CD14-positive monocyte (primary cell): ENCODE measurements at regions not wholly inside any gene's neighbourhood (a gene's known extent, or its start where the extent isn't known, plus 50 kb on each side); places are given as distances from the start of the nearest gene placed in this dataset.

Experiments used
- DNase-seq, 3 donors: peaks; one replicate each; pipeline ENCODE4 v3.0.0-alpha.2; 2011 to 2022
- H2AFZ ChIP-seq: 2 replicates; pipeline ENCODE4 v1.6.0; 2012; ENCODE audit warnings: mild to moderate bottlenecking, low read depth, low read length, inconsistent platforms; ENCODE audit not compliant: insufficient read depth, poor library complexity, severe bottlenecking
- H3K27ac ChIP-seq, 2 donors: 1 replicate in 1 of 2; 2 replicates in 1 of 2; pipeline ENCODE4 v1.5.1; 2012 to 2013; ENCODE audit warnings: low read length in 2 of 2, control low read depth in 1 of 2, inconsistent platforms in 1 of 2, low read depth in 1 of 2, mild to moderate bottlenecking in 1 of 2
- H3K27me3 ChIP-seq, 2 donors: one replicate each; pipeline versions ENCODE4 v1.6.0 to v1.6.1; 2011 to 2013; ENCODE audit warnings: low read length in 2 of 2; ENCODE audit not compliant: control insufficient read depth in 2 of 2, insufficient read depth in 2 of 2
- H3K36me3 ChIP-seq, 2 donors: replicated peaks in 1 of 2; 1 replicate in 1 of 2; 2 replicates in 1 of 2; pipeline versions ENCODE4 v1.5.1 to v1.6.1; 2012 to 2013; ENCODE audit warnings: low read length in 2 of 2, control low read depth in 1 of 2, inconsistent platforms in 1 of 2, mild to moderate bottlenecking in 1 of 2; ENCODE audit not compliant: insufficient read depth in 2 of 2, control insufficient read depth in 1 of 2
- H3K4me1 ChIP-seq, 2 donors: 1 replicate in 1 of 2; 2 replicates in 1 of 2; pipeline versions ENCODE4 v1.5.1 to v1.6.1; 2012 to 2013; ENCODE audit warnings: low read length in 2 of 2, control low read depth in 1 of 2, inconsistent platforms in 1 of 2, mild to moderate bottlenecking in 1 of 2, moderate library complexity in 1 of 2; ENCODE audit not compliant: insufficient read depth in 2 of 2, control insufficient read depth in 1 of 2
- H3K4me2 ChIP-seq: replicated peaks from 2 replicates; pipeline ENCODE3; 2012; ENCODE audit warnings: low read length, moderate library complexity, mild to moderate bottlenecking; ENCODE audit not compliant: poor library complexity, severe bottlenecking; ENCODE audit errors: extremely low read depth
- H3K4me3 ChIP-seq, 3 experiments: fragments of 200-600 bp in 1 of 3; sonication (generic) in 1 of 3; replicated peaks in 1 of 3; 1 replicate in 2 of 3; 2 replicates in 1 of 3; pipeline ENCODE4 v1.5.1; 2011 to 2013; ENCODE audit warnings: low read length in 3 of 3, mild to moderate bottlenecking in 3 of 3, control low read depth in 2 of 3, low read depth in 2 of 3, inconsistent platforms in 1 of 3, moderate library complexity in 1 of 3
- H3K79me2 ChIP-seq: 2 replicates; pipeline ENCODE4 v1.6.0; 2012; ENCODE audit warnings: mild to moderate bottlenecking, control low read depth, inconsistent platforms, low read length, moderate library complexity; ENCODE audit not compliant: insufficient read depth
- H3K9ac ChIP-seq: 2 replicates; pipeline ENCODE4 v1.6.0; 2017; ENCODE audit warnings: low read length, mild to moderate bottlenecking; ENCODE audit not compliant: insufficient read depth, poor library complexity, severe bottlenecking
- H3K9me3 ChIP-seq, 2 donors: replicated peaks in 1 of 2; 1 replicate in 1 of 2; 2 replicates in 1 of 2; pipeline versions ENCODE4 v1.5.1 to v1.6.1; 2012 to 2013; ENCODE audit warnings: low read length in 2 of 2, control low read depth in 1 of 2; ENCODE audit not compliant: control insufficient read depth in 1 of 2, insufficient read depth in 1 of 2
- H4K20me1 ChIP-seq: 2 replicates; pipeline ENCODE4 v1.6.0; 2012; ENCODE audit warnings: mild to moderate bottlenecking, low read length, control low read depth, moderate library complexity; ENCODE audit not compliant: insufficient read depth
- H3K27ac Mint-ChIP-seq, 7 donors: one replicate each; pipeline ENCODE4 v1.8.0; 2020; ENCODE audit warnings: mild to moderate bottlenecking in 7 of 7, mixed read lengths in 7 of 7, moderate library complexity in 6 of 7, inconsistent platforms in 2 of 7
- H3K27me3 Mint-ChIP-seq, 3 donors: one replicate each; pipeline ENCODE4 v1.8.0; 2021 to 2022; ENCODE audit warnings: low read depth in 3 of 3, mild to moderate bottlenecking in 3 of 3, mixed read lengths in 3 of 3, moderate library complexity in 3 of 3, inconsistent platforms in 1 of 3
- H3K36me3 Mint-ChIP-seq, 2 donors: one replicate each; pipeline ENCODE4 v1.8.0; 2020; ENCODE audit warnings: mixed read lengths in 2 of 2, inconsistent platforms in 1 of 2, mild to moderate bottlenecking in 1 of 2
- H3K4me1 Mint-ChIP-seq: one replicate; pipeline ENCODE4 v1.8.0; 2020; ENCODE audit warnings: mild to moderate bottlenecking, mixed read lengths
- H3K4me3 Mint-ChIP-seq, 2 donors: one replicate each; pipeline ENCODE4 v1.8.0; 2020; ENCODE audit warnings: mild to moderate bottlenecking in 2 of 2, mixed read lengths in 2 of 2, moderate library complexity in 1 of 2
- H3K9me3 Mint-ChIP-seq, 7 donors: one replicate each; pipeline ENCODE4 v1.8.0; 2020 to 2022; ENCODE audit warnings: mixed read lengths in 7 of 7, mild to moderate bottlenecking in 6 of 7, moderate library complexity in 6 of 7, inconsistent platforms in 2 of 7
- WGBS: methylation state at CpG from one replicate; pipeline ENCODE4 v1.1.5; 2013; ENCODE audit warnings: missing lambda C conversion rate; ENCODE audit not compliant: insufficient coverage; 5-methylcytosine and 5-hydroxymethylcytosine counted together
- intact Hi-C, 2 donors: fragments of 100-400 bp; cut with micrococcal nuclease; formaldehyde crosslinking; loops; one replicate each; pipeline versions ENCODE4 v1.15.0 to v1.15.1; 2023
- TF ChIP-seq, protein P1 (sequence below): fragments of 200-600 bp; IDR thresholded peaks from one replicate; pipeline ENCODE4 v1.8.0; 2022; ENCODE audit warnings: antibody characterized with exemption, mild to moderate bottlenecking

DNA sequence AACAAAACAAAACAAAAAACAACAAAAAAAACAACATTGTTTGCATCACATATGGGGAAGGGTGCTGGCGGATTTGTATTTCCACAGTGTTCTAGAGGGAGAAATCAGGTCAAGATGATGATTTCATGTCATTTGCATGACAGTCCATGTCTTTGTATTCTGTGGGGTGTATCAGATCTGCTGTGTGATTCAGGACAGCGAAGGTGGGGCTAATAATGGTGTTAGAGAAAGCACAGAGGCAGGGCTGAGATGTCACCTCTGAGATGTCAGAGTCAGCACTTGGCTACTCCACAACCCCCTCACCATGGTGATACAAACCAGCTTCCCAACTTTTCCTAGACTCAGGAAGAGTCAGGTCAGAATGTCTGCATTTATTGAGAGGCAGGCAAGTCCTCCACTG, 543.2 kb downstream of the BCL11B start:
- H3K4me2 ChIP-seq = no peak overlapping the region
- H3K4me3 Mint-ChIP-seq = no peak overlapping the region
- no peaks in the 10 kb centered on the region for H3K4me1 ChIP-seq
- no peaks in the 10 kb centered on the region for H3K79me2 ChIP-seq
- no peaks in the 10 kb centered on the region for H3K27me3 ChIP-seq
- TF ChIP-seq, protein P1, sequence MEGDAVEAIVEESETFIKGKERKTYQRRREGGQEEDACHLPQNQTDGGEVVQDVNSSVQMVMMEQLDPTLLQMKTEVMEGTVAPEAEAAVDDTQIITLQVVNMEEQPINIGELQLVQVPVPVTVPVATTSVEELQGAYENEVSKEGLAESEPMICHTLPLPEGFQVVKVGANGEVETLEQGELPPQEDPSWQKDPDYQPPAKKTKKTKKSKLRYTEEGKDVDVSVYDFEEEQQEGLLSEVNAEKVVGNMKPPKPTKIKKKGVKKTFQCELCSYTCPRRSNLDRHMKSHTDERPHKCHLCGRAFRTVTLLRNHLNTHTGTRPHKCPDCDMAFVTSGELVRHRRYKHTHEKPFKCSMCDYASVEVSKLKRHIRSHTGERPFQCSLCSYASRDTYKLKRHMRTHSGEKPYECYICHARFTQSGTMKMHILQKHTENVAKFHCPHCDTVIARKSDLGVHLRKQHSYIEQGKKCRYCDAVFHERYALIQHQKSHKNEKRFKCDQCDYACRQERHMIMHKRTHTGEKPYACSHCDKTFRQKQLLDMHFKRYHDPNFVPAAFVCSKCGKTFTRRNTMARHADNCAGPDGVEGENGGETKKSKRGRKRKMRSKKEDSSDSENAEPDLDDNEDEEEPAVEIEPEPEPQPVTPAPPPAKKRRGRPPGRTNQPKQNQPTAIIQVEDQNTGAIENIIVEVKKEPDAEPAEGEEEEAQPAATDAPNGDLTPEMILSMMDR = no peak
- no peaks in the 10 kb centered on the region for H3K36me3 ChIP-seq
- no peak for DNase-seq
- intact Hi-C loops = no loop called here
- no CpG with 5 or more reads among the region's 2 CpGs for WGBS
- no peak overlapping the region for H3K27ac Mint-ChIP-seq
- no peak overlapping the region for H2AFZ ChIP-seq
- no peaks in the 10 kb centered on the region for H4K20me1 ChIP-seq
- H3K9ac ChIP-seq = no peak overlapping the region
- no peaks in the 10 kb centered on the region for H3K9me3 ChIP-seq
- H3K27me3 Mint-ChIP-seq = peaks cover 0 to 7% (median 3%) of the 10 kb centered on the region in 3 donors
- peaks cover 2 to 12% (median 5%) of the 10 kb centered on the region in 7 donors for H3K9me3 Mint-ChIP-seq
- no peak overlapping the region for H3K4me3 ChIP-seq
- H3K36me3 Mint-ChIP-seq = no peaks in the 10 kb centered on the region
- no peak overlapping the region for H3K27ac ChIP-seq
- no peaks in the 10 kb centered on the region for H3K4me1 Mint-ChIP-seq

DNA sequence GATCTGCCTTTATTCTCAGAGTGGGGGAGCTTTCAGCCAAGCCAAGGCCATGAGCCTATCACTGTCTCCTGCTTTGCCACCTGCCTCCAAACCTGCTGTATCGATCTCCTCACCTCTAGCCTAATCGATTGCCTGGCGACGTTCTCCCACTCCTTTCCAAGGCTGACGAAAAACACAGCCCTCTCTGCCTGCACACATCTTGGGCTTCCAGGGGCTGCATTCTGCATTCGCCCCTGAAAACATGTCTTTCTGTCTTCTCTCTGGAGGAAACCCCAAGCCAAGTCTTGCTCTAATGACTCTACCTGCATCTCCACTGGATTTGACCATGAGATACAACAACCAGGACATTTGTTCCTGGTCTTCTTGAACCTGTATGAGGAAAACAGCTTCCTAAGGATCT, 540.7 kb downstream of the BCL11B start:
- H3K36me3 Mint-ChIP-seq = no peaks in the 10 kb centered on the region
- Histone ChIP-seq H3K79me2 (no peaks in the 10 kb centered on the region), H3K4me3 (no peak overlapping the region), H3K27ac (no peak overlapping the region), H3K9ac (no peak overlapping the region), H2AFZ (no peak overlapping the region), H3K4me2 (no peak overlapping the region), H3K36me3 (no peaks in the 10 kb centered on the region), H3K4me1 (no peaks in the 10 kb centered on the region), H4K20me1 (no peaks in the 10 kb centered on the region), H3K27me3 (no peaks in the 10 kb centered on the region), H3K9me3 (no peaks in the 10 kb centered on the region)
- intact Hi-C loops = no loop called here
- DNase-seq = no peak
- peaks cover 0 to 5% (median 3%) of the 10 kb centered on the region in 3 donors for H3K27me3 Mint-ChIP-seq
- H3K4me1 Mint-ChIP-seq = no peaks in the 10 kb centered on the region
- 93% methylated on average over 6 of the region's 6 CpGs for WGBS
- H3K9me3 Mint-ChIP-seq = peaks cover under 1 to 13% (median 8%) of the 10 kb centered on the region in 7 donors
- no peak overlapping the region for H3K4me3 Mint-ChIP-seq
- H3K27ac Mint-ChIP-seq = no peak overlapping the region
- TF ChIP-seq, protein P1 = no peak
